OCI-LY3 (cell line): ENCODE measurements at regions not wholly inside any gene's neighbourhood (a gene's known extent, or its start where the extent isn't known, plus 50 kb on each side); places are given as distances from the start of the nearest gene placed in this dataset.

ENCODE experiments used
- EZH2phosphoT487 ChIP-seq: fragments of 200-600 bp; shearing (Covaris generic); IDR thresholded peaks from 2 replicates; pipeline ENCODE4 v1.6.1; 2018; ENCODE audit warnings: antibody characterized with exemption, mixed run types, low read depth
- TF ChIP-seq, protein P1 (sequence below): fragments of 200-600, 300-600 bp; sonication (generic); IDR thresholded peaks from 2 replicates; pipeline ENCODE4 v1.5.1; 2014; ENCODE audit warnings: antibody characterized with exemption, low read length, low read depth

DNA sequence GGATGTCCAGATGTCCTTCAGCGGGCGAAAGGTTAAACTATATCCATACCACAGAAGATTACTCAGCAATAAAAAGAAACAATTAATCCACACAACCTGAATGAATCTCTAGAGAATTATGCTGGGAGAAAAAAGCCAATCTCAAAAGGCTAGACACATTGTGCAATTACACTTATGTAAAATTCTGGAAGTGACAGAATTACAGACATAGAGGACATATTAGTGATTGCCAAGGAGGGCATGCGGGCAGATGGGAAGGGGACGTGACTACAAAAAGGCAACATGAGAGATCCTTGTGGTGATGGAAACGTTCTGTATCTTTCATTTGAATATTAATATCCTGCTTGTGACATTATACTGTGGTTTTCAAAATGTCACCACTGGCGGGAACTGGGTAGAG, 103.5 kb upstream of the BMAL1 start:
- TF ChIP-seq, protein P1, sequence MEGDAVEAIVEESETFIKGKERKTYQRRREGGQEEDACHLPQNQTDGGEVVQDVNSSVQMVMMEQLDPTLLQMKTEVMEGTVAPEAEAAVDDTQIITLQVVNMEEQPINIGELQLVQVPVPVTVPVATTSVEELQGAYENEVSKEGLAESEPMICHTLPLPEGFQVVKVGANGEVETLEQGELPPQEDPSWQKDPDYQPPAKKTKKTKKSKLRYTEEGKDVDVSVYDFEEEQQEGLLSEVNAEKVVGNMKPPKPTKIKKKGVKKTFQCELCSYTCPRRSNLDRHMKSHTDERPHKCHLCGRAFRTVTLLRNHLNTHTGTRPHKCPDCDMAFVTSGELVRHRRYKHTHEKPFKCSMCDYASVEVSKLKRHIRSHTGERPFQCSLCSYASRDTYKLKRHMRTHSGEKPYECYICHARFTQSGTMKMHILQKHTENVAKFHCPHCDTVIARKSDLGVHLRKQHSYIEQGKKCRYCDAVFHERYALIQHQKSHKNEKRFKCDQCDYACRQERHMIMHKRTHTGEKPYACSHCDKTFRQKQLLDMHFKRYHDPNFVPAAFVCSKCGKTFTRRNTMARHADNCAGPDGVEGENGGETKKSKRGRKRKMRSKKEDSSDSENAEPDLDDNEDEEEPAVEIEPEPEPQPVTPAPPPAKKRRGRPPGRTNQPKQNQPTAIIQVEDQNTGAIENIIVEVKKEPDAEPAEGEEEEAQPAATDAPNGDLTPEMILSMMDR, result no peak
- TF ChIP-seq EZH2phosphoT487, result no peak
